Fibroblast of villous mesenchyme (primary cell): ENCODE measurements at regions not wholly inside any gene's neighbourhood (a gene's known extent, or its start where the extent isn't known, plus 50 kb on each side); places are given as distances from the start of the nearest gene placed in this dataset.

Experiments used
- DNase-seq: peaks from one replicate; pipeline ENCODE4 v3.0.0-alpha.2; 2010; ENCODE audit warnings: low read depth
- H3K4me3 ChIP-seq: 2 replicates; pipeline ENCODE4 v1.5.1; 2011; ENCODE audit warnings: low read depth, mild to moderate bottlenecking, low read length
- TF ChIP-seq, protein P1 (sequence below): IDR thresholded peaks from 2 replicates; pipeline ENCODE4 v1.5.1; 2012; ENCODE audit warnings: low read depth, mild to moderate bottlenecking, low read length; ENCODE audit not compliant: insufficient read depth

DNA sequence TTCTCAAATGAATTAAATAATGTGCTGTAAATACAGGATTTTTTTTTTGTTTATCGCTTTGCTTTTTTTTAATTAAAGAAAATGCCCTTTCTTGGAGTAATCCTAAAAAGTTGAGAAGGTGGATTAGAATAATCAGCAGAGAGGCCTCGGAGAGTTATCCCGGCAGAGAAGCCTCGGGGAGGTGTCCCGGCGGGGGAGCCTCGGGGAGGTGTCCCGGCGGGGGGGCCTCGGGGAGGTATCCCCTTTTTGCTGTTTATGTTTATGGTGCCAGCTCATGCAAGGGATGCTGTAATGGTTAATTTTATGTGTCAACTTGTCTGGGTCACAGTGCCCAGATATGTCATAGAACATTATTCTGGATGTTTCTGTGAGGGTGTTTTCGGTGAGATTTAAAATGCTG is 263.0 kb upstream of the TRIB2 start:
- TF ChIP-seq, protein P1, sequence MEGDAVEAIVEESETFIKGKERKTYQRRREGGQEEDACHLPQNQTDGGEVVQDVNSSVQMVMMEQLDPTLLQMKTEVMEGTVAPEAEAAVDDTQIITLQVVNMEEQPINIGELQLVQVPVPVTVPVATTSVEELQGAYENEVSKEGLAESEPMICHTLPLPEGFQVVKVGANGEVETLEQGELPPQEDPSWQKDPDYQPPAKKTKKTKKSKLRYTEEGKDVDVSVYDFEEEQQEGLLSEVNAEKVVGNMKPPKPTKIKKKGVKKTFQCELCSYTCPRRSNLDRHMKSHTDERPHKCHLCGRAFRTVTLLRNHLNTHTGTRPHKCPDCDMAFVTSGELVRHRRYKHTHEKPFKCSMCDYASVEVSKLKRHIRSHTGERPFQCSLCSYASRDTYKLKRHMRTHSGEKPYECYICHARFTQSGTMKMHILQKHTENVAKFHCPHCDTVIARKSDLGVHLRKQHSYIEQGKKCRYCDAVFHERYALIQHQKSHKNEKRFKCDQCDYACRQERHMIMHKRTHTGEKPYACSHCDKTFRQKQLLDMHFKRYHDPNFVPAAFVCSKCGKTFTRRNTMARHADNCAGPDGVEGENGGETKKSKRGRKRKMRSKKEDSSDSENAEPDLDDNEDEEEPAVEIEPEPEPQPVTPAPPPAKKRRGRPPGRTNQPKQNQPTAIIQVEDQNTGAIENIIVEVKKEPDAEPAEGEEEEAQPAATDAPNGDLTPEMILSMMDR: no peak
- DNase-seq: no peak

DNA sequence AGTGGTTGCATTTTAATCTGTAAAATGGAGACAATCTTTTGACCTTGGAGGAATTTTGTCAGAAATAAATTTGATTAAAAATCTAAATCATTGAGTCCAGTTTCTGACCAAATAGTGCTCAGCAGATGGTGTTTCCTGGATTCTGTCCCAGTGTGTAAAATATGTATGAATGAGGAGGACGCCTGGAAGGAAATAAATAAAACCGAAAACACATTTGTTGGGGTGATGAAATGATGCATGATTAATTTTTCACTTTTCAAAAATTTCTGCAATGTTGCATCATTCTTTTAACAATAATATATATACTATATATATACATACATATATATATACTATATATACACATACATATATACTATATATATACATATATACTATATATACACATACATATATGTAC is 261.1 kb upstream of the TRIB2 start:
- H3K4me3 ChIP-seq: no peak overlapping the region
- DNase-seq: peak; percentile 79
- TF ChIP-seq, protein P1: no peak

More for the DNA sequence above, 263.0 kb upstream of the TRIB2 start:
- no peak overlapping the region for H3K4me3 ChIP-seq

DNA sequence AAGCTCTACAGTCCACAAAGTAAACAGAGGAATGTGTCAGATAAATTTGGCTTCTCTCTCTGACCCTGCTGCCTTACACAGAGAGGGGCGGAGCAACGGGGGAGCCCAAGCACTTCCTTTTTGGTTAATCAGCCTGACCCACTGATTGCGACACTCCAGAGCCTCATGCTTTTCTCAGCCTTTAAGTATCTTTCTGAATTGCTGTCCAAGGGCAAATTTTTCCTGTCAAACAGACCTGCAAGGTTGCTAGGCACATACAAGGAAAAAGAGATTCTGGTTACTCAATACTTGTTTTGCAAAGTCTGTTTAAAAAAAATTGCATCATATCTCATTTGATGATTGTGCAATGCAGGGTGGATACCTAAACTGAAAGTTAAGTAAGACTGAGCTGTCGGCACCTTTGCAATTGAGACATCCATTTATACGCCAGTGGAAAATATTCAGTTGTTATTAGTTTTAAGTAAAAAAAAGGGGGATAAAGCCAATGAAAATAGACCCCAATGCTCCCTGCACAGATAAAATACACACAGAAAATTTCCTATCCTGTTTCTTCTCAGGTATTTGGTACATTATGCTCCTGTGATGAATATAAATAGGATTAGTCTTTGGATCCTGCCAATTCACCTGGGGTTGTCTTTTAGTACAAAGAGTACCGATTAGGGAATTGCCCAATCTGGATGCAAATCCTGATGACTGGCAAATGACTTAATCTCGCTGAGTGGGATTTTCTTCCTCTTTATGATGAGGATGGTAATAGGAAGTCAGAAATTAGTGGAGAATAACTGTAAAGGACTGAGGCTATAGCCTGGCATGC is 260.2 kb upstream of the TRIB2 start:
- peak; percentile 100 for DNase-seq

DNA sequence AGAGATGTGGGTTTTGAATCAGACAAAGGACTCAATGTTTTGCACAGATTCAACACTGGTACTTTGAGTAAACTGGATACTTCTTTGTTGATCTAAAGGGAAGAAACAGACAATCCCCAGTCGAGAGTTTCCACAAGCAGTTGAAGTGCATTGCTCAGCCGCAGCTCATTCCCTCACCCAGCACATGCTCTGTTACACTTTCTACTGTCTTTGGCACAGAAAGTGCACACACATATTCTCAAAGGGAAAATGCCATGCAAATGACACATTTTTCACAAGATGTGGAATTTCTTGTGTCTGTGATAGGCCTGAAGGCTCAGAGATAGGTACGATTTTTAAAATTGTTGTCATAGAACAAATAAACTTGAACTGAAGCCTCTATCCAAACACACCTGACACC is 258.9 kb upstream of the TRIB2 start:
- TF ChIP-seq, protein P1: no peak
- no peak overlapping the region for H3K4me3 ChIP-seq
- no peak for DNase-seq

More for the DNA sequence above, 260.2 kb upstream of the TRIB2 start:
- TF ChIP-seq, protein P1: no peak
- H3K4me3 ChIP-seq: peak overlapping the region; percentile 29

DNA sequence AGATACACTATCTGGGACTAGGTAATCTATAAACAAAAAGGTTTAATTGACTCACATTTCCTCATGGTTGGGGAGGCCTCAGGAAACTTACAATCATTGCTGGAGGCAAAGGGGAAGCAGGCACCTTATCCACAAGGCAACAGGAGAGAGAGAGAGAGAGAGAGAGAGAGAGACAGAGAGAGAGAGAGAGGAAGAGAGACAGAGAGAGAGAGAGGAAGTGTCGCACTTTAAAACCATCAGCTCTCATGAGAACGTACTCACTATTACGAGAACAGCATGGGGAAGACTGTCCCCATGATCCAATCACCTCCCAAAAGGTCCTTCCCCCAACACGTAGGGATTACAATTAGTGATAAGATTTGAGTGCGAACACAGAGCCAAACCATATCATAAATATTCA is 253.5 kb upstream of the TRIB2 start:
- no peak overlapping the region for H3K4me3 ChIP-seq
- DNase-seq: no peak
- TF ChIP-seq, protein P1: no peak

DNA sequence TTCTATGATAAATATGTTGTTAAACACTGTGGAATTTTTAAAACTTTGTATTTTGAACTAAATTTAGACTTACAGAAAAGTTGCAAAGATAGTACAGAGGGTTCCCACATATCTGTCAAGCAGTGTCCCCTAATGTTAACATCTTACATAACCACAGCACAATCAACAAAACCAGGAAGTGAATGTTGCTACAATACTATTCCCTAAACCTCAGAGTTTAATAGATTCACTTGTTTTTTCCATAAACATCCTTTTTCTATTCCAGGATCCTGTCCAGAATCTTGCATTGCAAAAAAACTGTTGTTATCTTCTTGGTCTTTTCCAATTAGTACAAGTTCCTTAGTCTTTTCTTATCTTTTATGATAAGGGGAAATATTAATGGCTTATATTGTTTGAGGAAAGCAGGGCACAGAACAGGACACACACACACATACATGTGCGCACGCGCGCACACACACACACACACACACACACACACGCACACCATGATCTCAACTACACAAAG is 251.1 kb upstream of the TRIB2 start:
- no peak overlapping the region for H3K4me3 ChIP-seq
- peak; percentile 60 for DNase-seq
- TF ChIP-seq, protein P1: no peak

DNA sequence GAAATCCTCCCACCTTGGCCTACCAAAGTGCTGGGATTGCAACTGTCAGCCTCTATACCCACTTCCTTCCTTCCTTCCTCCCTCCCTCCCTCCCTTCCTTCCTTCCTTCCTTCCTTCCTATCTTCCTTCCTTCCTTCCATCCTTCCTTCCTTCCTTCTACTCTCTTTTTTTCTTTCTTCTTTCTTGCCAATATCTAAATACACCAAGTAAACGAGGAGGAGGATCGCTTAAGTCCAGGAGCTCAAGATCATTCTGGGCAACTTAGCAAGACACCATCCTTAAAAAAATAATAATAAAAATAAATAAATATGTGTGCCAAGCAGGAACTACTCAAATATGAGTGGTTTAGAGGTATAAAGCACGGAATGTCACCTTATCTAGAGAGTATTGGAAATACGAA is 249.4 kb upstream of the TRIB2 start:
- H3K4me3 ChIP-seq: no peak overlapping the region
- TF ChIP-seq, protein P1: no peak
- no peak for DNase-seq
